Panc1 (cell line): ENCODE measurements at regions not wholly inside any gene's neighbourhood (a gene's known extent, or its start where the extent isn't known, plus 50 kb on each side); places are given as distances from the start of the nearest gene placed in this dataset.

Source experiments
- ATAC-seq: fragments of 200-7000 bp; cut with Tn5 transposase; 2 replicates; pipeline ENCODE4 v1.9.1; 2020; ENCODE audit warnings: mild to moderate bottlenecking, moderate library complexity
- BruUV-seq: library from RNA; stranded (reverse); fragments of 400-500 nt; replicated peaks from 2 replicates; lab custom pipeline; 2021; lab: Mats Ljungman, UMichigan
- CTCF ChIA-PET: fragments of 300-600 bp; sonication (Branson Sonifier 250); formaldehyde crosslinking; loops from one replicate; lab custom pipeline; 2022; ENCODE audit warnings: antibody characterized with exemption; lab: Charles Lee
- POLR2A ChIA-PET: fragments of 300-600 bp; sonication (Branson Sonifier 250); formaldehyde crosslinking; loops from one replicate; lab custom pipeline; 2022; ENCODE audit warnings: antibody characterized with exemption; lab: Charles Lee
- DNase-seq: peaks from one replicate; pipeline ENCODE4 v3.0.0-alpha.2; 2010; ENCODE audit warnings: low read depth, low spot score
- H3K27ac ChIP-seq: 2 replicates; pipeline ENCODE4 v1.5.1; 2011; ENCODE audit warnings: mild to moderate bottlenecking, low read length, inconsistent platforms
- H3K27me3 ChIP-seq: fragments of 200-500 bp; sonication (Bioruptor generic); 2 replicates; pipeline ENCODE4 v1.6.0; 2014; ENCODE audit warnings: low read length, inconsistent platforms; ENCODE audit not compliant: control insufficient read depth, insufficient read depth
- H3K36me3 ChIP-seq: fragments of 200-500 bp; sonication (Bioruptor generic); 2 replicates; pipeline ENCODE4 v1.5.1; 2014; ENCODE audit warnings: inconsistent platforms, mild to moderate bottlenecking, low read length, moderate library complexity; ENCODE audit not compliant: control insufficient read depth, insufficient read depth
- H3K4me1 ChIP-seq: 2 replicates; pipeline ENCODE4 v1.5.1; 2011; ENCODE audit warnings: inconsistent platforms, mild to moderate bottlenecking, low read length, moderate library complexity; ENCODE audit not compliant: control insufficient read depth, insufficient read depth
- H3K4me3 ChIP-seq, 2 experiments: 2 replicates each; pipeline ENCODE4 v1.5.1; 2011 to 2012; ENCODE audit warnings: low read depth in 2 of 2, low read length in 2 of 2, mild to moderate bottlenecking in 2 of 2, inconsistent platforms in 1 of 2, moderate library complexity in 1 of 2
- H3K9me3 ChIP-seq: fragments of 200-500 bp; sonication (Bioruptor generic); 2 replicates; pipeline ENCODE4 v1.5.1; 2014; ENCODE audit warnings: low read depth, mild to moderate bottlenecking, inconsistent platforms, low read length, moderate library complexity; ENCODE audit not compliant: control insufficient read depth, insufficient read depth
- CTCF ChIP-seq: fragments of 450-650 bp; IDR thresholded peaks from 2 replicates; pipeline ENCODE4 v1.5.1; 2017; ENCODE audit warnings: mild to moderate bottlenecking
- POLR2AphosphoS5 ChIP-seq: IDR thresholded peaks from 2 replicates; pipeline ENCODE4 v1.6.1; 2012; ENCODE audit warnings: mild to moderate bottlenecking, low read depth, low read length, moderate library complexity
- REST ChIP-seq, 2 experiments: IDR thresholded peaks; 2 replicates each; pipeline ENCODE4 v1.6.1; 2011 to 2012; ENCODE audit warnings: low read depth in 2 of 2, control low read depth in 1 of 2, low read length in 1 of 2, mild to moderate bottlenecking in 1 of 2, moderate library complexity in 1 of 2; ENCODE audit not compliant: insufficient read depth in 1 of 2
- SIN3A ChIP-seq: IDR thresholded peaks from 2 replicates; pipeline ENCODE4 v1.6.1; 2012; ENCODE audit warnings: low read depth, mild to moderate bottlenecking, low read length, moderate library complexity, borderline replicate concordance; ENCODE audit not compliant: insufficient read depth
- TCF7L2 ChIP-seq: IDR thresholded peaks from 2 replicates; pipeline ENCODE4 v1.6.1; 2011; ENCODE audit warnings: mild to moderate bottlenecking, low read depth, low read length, inconsistent platforms
- in situ Hi-C: cut with HindIII; loops from 2 replicates; pipeline ENCODE4 v1.10.0; 2016; ENCODE audit warnings: low sequenced_read_pairs, low pct_unique_long_range_greater_than_20kb
- intact Hi-C: fragments of 100-400 bp; cut with micrococcal nuclease; formaldehyde crosslinking; loops from one replicate; pipeline ENCODE4 v1.10.0; 2022; ENCODE audit not compliant: unreplicated experiment

- no TSS peak for BruUV-seq
- no peaks in the 10 kb centered on the region for H3K36me3 ChIP-seq
- CTCF ChIA-PET = no interaction called here
These were observed 459.5 kb downstream of the GASK1B start for GRCh38 chr4:157713342-157713741.

GRCh38 chr4:157706155-157706554, 466.7 kb downstream of the GASK1B start:
- Histone ChIP-seq H3K9me3 (no peaks in the 10 kb centered on the region), H3K4me3 (no peak overlapping the region), H3K4me1 (no peaks in the 10 kb centered on the region), H3K27me3 (no peaks in the 10 kb centered on the region), H3K27ac (no peak overlapping the region), H3K36me3 (no peaks in the 10 kb centered on the region)
- TF ChIP-seq REST (IDR thresholded peaks at IDR 0.05; ENCODE audit: insufficient read depth in 1 of 2, low read depth in 2 of 2, low read length in 1 of 2) (no peak), CTCF (no peak), SIN3A (no peak), TCF7L2 (no peak), POLR2AphosphoS5 (no peak)
- in situ Hi-C loops (no loop called here), intact Hi-C loops (no loop called here)
- ChIA-PET POLR2A (interaction anchor here (0.6 kb wide), 1 partner anchor 1042 kb away, joined by 3 read pairs; no protein-coding TSS in a partner anchor), CTCF (interaction anchor here (0.6 kb wide), 1 partner anchor 1946 kb away, joined by 5 read pairs; no protein-coding TSS in a partner anchor)
- DNase-seq (no peak), ATAC-seq (no peak)
- no TSS peak for BruUV-seq

More at GRCh38 chr4:157713342-157713741, 459.5 kb downstream of the GASK1B start:
- Histone ChIP-seq H3K4me3 (no peak overlapping the region), H3K27ac (no peak overlapping the region), H3K27me3 (no peaks in the 10 kb centered on the region), H3K9me3 (no peaks in the 10 kb centered on the region), H3K4me1 (no peaks in the 10 kb centered on the region)
- intact Hi-C loops (no loop called here), in situ Hi-C loops (no loop called here)
- POLR2A ChIA-PET = no interaction called here
- no peak for TF ChIP-seq REST (IDR thresholded peaks at IDR 0.05; ENCODE audit: insufficient read depth in 1 of 2, low read depth in 2 of 2, low read length in 1 of 2)
- TF ChIP-seq CTCF = no peak
- TF ChIP-seq POLR2AphosphoS5 = no peak
- no peak for TF ChIP-seq TCF7L2
- no peak for TF ChIP-seq SIN3A
- no peak for DNase-seq
- ATAC-seq = no peak
